ENCODE measurements at regions not wholly inside any gene's neighbourhood (a gene's known extent, or its start where the extent isn't known, plus 50 kb on each side); places are given as distances from the start of the nearest gene placed in this dataset.

DNA sequence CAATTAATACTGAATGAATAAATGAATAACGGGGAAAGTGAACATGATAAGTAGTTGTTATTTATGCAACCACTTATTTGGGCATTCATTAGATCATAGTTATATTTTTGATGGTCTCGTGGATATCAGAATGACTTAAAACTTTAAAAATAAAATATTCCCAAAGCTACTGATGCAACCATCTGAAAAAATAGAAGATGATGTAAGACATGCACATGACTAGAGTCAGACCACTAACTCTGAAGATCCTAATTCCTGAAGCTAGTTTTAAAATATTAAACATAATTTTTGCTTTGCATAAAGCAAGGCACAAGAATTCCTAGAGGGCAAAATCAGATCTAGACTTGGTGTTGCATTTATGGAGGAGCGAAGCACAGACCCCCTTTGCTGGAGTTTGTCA lies 616.1 kb downstream of the IRS1 start:
- no peak for TF ChIP-seq EZH2 (IDR thresholded peaks at IDR 0.05; ENCODE audit: borderline replicate concordance, low read length)
- TF ChIP-seq, protein P1, sequence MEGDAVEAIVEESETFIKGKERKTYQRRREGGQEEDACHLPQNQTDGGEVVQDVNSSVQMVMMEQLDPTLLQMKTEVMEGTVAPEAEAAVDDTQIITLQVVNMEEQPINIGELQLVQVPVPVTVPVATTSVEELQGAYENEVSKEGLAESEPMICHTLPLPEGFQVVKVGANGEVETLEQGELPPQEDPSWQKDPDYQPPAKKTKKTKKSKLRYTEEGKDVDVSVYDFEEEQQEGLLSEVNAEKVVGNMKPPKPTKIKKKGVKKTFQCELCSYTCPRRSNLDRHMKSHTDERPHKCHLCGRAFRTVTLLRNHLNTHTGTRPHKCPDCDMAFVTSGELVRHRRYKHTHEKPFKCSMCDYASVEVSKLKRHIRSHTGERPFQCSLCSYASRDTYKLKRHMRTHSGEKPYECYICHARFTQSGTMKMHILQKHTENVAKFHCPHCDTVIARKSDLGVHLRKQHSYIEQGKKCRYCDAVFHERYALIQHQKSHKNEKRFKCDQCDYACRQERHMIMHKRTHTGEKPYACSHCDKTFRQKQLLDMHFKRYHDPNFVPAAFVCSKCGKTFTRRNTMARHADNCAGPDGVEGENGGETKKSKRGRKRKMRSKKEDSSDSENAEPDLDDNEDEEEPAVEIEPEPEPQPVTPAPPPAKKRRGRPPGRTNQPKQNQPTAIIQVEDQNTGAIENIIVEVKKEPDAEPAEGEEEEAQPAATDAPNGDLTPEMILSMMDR (IDR thresholded peaks at IDR 0.05; ENCODE audit: low read length): no peak

Measured in OCI-LY1 (cell line).